ENCODE measurements at regions not wholly inside any gene's neighbourhood (a gene's known extent, or its start where the extent isn't known, plus 50 kb on each side); places are given as distances from the start of the nearest gene placed in this dataset.

DNA sequence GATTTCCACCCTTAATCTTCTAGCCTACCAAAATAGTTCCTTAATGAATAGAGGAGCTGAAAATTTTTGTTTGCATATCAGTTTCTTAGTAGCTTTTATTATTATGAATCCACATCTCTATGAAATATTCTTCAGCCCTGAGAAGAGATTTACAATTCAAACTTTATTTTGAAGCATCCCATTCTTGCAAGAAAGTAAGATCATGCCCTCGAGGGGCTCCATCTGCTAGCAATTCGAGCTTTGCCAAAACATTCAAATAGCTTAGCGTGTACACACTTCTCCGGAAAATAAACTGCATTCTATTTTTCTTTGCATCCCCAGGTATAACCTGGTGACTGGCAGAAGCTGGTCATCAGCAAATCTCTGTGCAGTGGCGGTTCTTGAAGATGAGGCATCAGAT, 370.7 kb downstream of the MTRR start:
- no peaks in the 10 kb centered on the region for H3K36me3 ChIP-seq (ENCODE audit: control insufficient read depth, insufficient read depth, low read length)
- DNase-seq (ENCODE audit: low read depth in 2 of 2): no peak
- no peaks in the 10 kb centered on the region for H4K20me1 ChIP-seq (ENCODE audit: control insufficient read depth, extremely low read depth, insufficient read depth, low read length)
- H3K4me3 ChIP-seq (replicated peaks in 1 of 4; ENCODE audit: control extremely low read depth in 1 of 4, insufficient read depth in 1 of 4, low read depth in 3 of 4, low read length in 4 of 4): no peak overlapping the region
- H3K4me2 ChIP-seq (ENCODE audit: extremely low read depth, insufficient read depth, low read length): no peak overlapping the region
- no peak overlapping the region for H2AFZ ChIP-seq (ENCODE audit: low read length)
- H3K9ac ChIP-seq (ENCODE audit: insufficient read depth, low read length): no peak overlapping the region
- no peaks in the 10 kb centered on the region for H3K27me3 ChIP-seq (ENCODE audit: control insufficient read depth, insufficient read depth, low read length)
- TF ChIP-seq EZH2 (IDR thresholded peaks at IDR 0.05; ENCODE audit: low read length, missing control alignments) (no peak), CTCF (conservative IDR thresholded peaks at IDR 0.05 in 1 of 2, IDR thresholded peaks at IDR 0.05 in 1 of 2; ENCODE audit: low read depth in 1 of 2, low read length in 2 of 2) (no peak)
- H3K79me2 ChIP-seq (ENCODE audit: control insufficient read depth, insufficient read depth, low read length): no peaks in the 10 kb centered on the region
- H3K9me3 ChIP-seq (ENCODE audit: control insufficient read depth, insufficient read depth, low read depth, low read length): no peaks in the 10 kb centered on the region
- H3K4me1 ChIP-seq (ENCODE audit: control insufficient read depth, extremely low read depth, insufficient read depth, low read length): no peaks in the 10 kb centered on the region
- no peak overlapping the region for H3K27ac ChIP-seq (ENCODE audit: insufficient read depth, low read length)

GRCh38 chr5:8241076-8241475, 372.1 kb downstream of the MTRR start:
- H3K4me3 ChIP-seq (replicated peaks in 1 of 4; ENCODE audit: control extremely low read depth in 1 of 4, insufficient read depth in 1 of 4, low read depth in 3 of 4, low read length in 4 of 4): no peak overlapping the region
- H3K4me2 ChIP-seq (ENCODE audit: extremely low read depth, insufficient read depth, low read length): no peak overlapping the region
- no peak overlapping the region for H2AFZ ChIP-seq (ENCODE audit: low read length)
- H3K4me1 ChIP-seq (ENCODE audit: control insufficient read depth, extremely low read depth, insufficient read depth, low read length): no peaks in the 10 kb centered on the region
- H3K27me3 ChIP-seq (ENCODE audit: control insufficient read depth, insufficient read depth, low read length): no peaks in the 10 kb centered on the region
- TF ChIP-seq CTCF (conservative IDR thresholded peaks at IDR 0.05 in 1 of 2, IDR thresholded peaks at IDR 0.05 in 1 of 2; ENCODE audit: low read depth in 1 of 2, low read length in 2 of 2) (no peak), EZH2 (IDR thresholded peaks at IDR 0.05; ENCODE audit: low read length, missing control alignments) (no peak)
- DNase-seq (ENCODE audit: low read depth in 2 of 2): no peak
- no peak overlapping the region for H3K9ac ChIP-seq (ENCODE audit: insufficient read depth, low read length)
- H3K27ac ChIP-seq (ENCODE audit: insufficient read depth, low read length): no peak overlapping the region
- H4K20me1 ChIP-seq (ENCODE audit: control insufficient read depth, extremely low read depth, insufficient read depth, low read length): no peaks in the 10 kb centered on the region
- no peaks in the 10 kb centered on the region for H3K9me3 ChIP-seq (ENCODE audit: control insufficient read depth, insufficient read depth, low read depth, low read length)
- H3K36me3 ChIP-seq (ENCODE audit: control insufficient read depth, insufficient read depth, low read length): no peaks in the 10 kb centered on the region
- no peaks in the 10 kb centered on the region for H3K79me2 ChIP-seq (ENCODE audit: control insufficient read depth, insufficient read depth, low read length)

DNA sequence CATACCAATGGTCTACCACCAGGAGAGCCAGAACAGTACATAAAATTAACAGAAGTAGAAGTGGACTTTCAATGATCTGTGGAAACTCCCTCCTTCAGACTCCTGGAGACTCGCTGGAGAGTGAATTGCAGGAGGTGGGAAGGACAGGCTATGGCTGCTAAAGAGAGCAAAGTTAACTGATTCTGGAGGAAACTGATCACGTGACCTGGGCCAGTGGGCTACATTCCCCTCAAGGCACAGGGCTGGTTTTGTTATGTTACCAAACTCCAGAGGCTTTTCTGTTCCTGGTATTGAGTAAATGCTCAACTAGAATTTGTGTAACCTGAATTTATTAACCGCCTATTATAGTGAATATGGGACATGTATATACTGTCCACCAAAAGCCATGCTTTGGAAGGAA, 372.6 kb downstream of the MTRR start:
- Histone ChIP-seq H4K20me1 (ENCODE audit: control insufficient read depth, extremely low read depth, insufficient read depth, low read length) (no peaks in the 10 kb centered on the region), H3K4me2 (ENCODE audit: extremely low read depth, insufficient read depth, low read length) (no peak overlapping the region), H3K9ac (ENCODE audit: insufficient read depth, low read length) (no peak overlapping the region), H3K4me1 (ENCODE audit: control insufficient read depth, extremely low read depth, insufficient read depth, low read length) (no peaks in the 10 kb centered on the region), H2AFZ (ENCODE audit: low read length) (no peak overlapping the region), H3K27me3 (ENCODE audit: control insufficient read depth, insufficient read depth, low read length) (no peaks in the 10 kb centered on the region), H3K36me3 (ENCODE audit: control insufficient read depth, insufficient read depth, low read length) (no peaks in the 10 kb centered on the region), H3K9me3 (ENCODE audit: control insufficient read depth, insufficient read depth, low read depth, low read length) (no peaks in the 10 kb centered on the region), H3K27ac (ENCODE audit: insufficient read depth, low read length) (no peak overlapping the region), H3K79me2 (ENCODE audit: control insufficient read depth, insufficient read depth, low read length) (no peaks in the 10 kb centered on the region), H3K4me3 (replicated peaks in 1 of 4; ENCODE audit: control extremely low read depth in 1 of 4, insufficient read depth in 1 of 4, low read depth in 3 of 4, low read length in 4 of 4) (no peak overlapping the region)
- no peak for DNase-seq (ENCODE audit: low read depth in 2 of 2)
- TF ChIP-seq CTCF (conservative IDR thresholded peaks at IDR 0.05 in 1 of 2, IDR thresholded peaks at IDR 0.05 in 1 of 2; ENCODE audit: low read depth in 1 of 2, low read length in 2 of 2): no peak
- no peak for TF ChIP-seq EZH2 (IDR thresholded peaks at IDR 0.05; ENCODE audit: low read length, missing control alignments)

Measured in fibroblast of lung (primary cell).